Colonic mucosa (tissue), 4 donors: ENCODE measurements at regions not wholly inside any gene's neighbourhood (a gene's known extent, or its start where the extent isn't known, plus 50 kb on each side); places are given as distances from the start of the nearest gene placed in this dataset.

Experiments
- DNase-seq: peaks from one replicate; pipeline ENCODE4 v3.0.0-alpha.2; 2020
- H3K27ac ChIP-seq: fragments of 200-600 bp; one replicate; pipeline ENCODE4 v1.8.0; 2021
- H3K27me3 ChIP-seq: fragments of 200-600 bp; one replicate; pipeline ENCODE4 v1.8.0; 2021
- H3K36me3 ChIP-seq: fragments of 200-600 bp; one replicate; pipeline ENCODE4 v1.8.0; 2021
- H3K4me1 ChIP-seq: fragments of 200-600 bp; one replicate; pipeline ENCODE4 v1.8.0; 2021; ENCODE audit warnings: mild to moderate bottlenecking
- H3K4me3 ChIP-seq: fragments of 200-600 bp; one replicate; pipeline ENCODE4 v1.8.0; 2021
- H3K9ac ChIP-seq, 2 donors: one replicate each; pipeline ENCODE4 v1.7.0; 2013; ENCODE audit warnings: control low read depth in 2 of 2, low read depth in 2 of 2, low read length in 2 of 2
- H3K9me3 ChIP-seq: fragments of 200-600 bp; one replicate; pipeline ENCODE4 v1.8.0; 2021
- CTCF ChIP-seq: fragments of 200-600 bp; IDR thresholded peaks from one replicate; pipeline ENCODE4 v1.8.0; 2022; ENCODE audit warnings: antibody characterized with exemption, mild to moderate bottlenecking
- intact Hi-C: fragments of 100-400 bp; cut with DNase I; formaldehyde crosslinking; loops from one replicate; pipeline ENCODE4 v1.14.1; 2022
- donor health status: healthy.
- donor health status: DM: no; HTN: no; CAD: no.
- donor health status: DM: no; HTN: no; CAD: no.

GRCh38 chr2:129782633-129782990 is 196.9 kb upstream of the RAB6C start:
- Histone ChIP-seq H3K9ac (no peak overlapping the region), H3K4me1 (no peaks in the 10 kb centered on the region), H3K36me3 (no peaks in the 10 kb centered on the region), H3K4me3 (no peak overlapping the region), H3K9me3 (no peaks in the 10 kb centered on the region), H3K27ac (no peak overlapping the region), H3K27me3 (no peaks in the 10 kb centered on the region)
- no peak for TF ChIP-seq CTCF
- intact Hi-C loops = no loop called here
- DNase-seq = no peak

DNA sequence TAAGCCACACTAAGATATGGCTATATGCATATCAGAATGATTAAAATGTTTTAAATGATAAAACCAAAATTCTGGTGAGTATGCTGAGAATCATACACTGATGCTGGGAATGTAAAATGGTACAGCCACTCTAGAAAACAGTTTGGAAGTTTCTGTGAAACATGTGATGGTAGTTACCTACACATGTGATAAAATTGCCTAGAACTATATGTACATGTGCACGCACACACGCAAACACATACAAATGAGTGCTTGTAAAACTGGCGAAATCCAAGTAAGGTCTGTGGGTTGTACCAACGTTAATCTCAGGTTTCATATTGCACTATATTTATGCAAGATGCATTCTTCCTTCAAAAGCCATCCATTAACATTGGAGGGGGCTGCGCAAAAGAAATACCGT is 195.0 kb upstream of the RAB6C start:
- no peak overlapping the region for H3K9ac ChIP-seq
- H3K27me3 ChIP-seq = no peaks in the 10 kb centered on the region
- no peak for DNase-seq
- H3K9me3 ChIP-seq = no peaks in the 10 kb centered on the region
- H3K36me3 ChIP-seq = no peaks in the 10 kb centered on the region
- no peaks in the 10 kb centered on the region for H3K4me1 ChIP-seq
- intact Hi-C loops = no loop called here
- H3K27ac ChIP-seq = no peak overlapping the region
- no peak for TF ChIP-seq CTCF
- no peak overlapping the region for H3K4me3 ChIP-seq

GRCh38 chr2:129791712-129792111 is 187.8 kb upstream of the RAB6C start:
- intact Hi-C loops = no loop called here

DNA sequence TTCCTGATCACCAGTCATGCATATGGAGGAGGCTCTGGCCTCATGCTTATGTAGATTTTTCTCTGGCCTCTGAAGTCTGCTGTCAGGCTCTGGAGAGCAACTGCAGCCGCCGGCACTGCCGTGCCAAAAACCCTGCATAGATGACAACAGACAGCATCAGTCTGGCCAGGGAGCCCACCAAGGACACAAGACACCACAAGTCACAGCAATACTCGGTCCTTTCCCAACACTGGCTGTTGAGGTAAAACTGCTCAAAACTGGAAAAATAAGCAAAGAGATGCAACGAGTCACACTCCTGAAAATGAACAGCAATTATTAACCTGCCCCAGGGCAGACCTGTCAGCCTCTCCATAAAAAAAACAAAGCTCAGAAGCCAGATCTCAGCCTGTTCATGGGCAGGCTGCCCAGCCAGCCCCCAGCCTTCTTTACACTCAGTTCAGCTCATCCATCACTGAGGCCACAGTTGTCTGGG is 186.0 kb upstream of the RAB6C start:
- H3K36me3 ChIP-seq = no peaks in the 10 kb centered on the region
- intact Hi-C loops = no loop called here
- H3K9ac ChIP-seq = no peak overlapping the region
- no peak for DNase-seq
- H3K4me3 ChIP-seq = no peak overlapping the region
- no peaks in the 10 kb centered on the region for H3K4me1 ChIP-seq
- no peak overlapping the region for H3K27ac ChIP-seq
- no peak for TF ChIP-seq CTCF
- H3K9me3 ChIP-seq = no peaks in the 10 kb centered on the region
- no peaks in the 10 kb centered on the region for H3K27me3 ChIP-seq

More at GRCh38 chr2:129791712-129792111, 187.8 kb upstream of the RAB6C start:
- H3K9ac ChIP-seq = no peak overlapping the region
- H3K36me3 ChIP-seq = no peaks in the 10 kb centered on the region
- no peaks in the 10 kb centered on the region for H3K4me1 ChIP-seq
- no peak for DNase-seq
- no peak for TF ChIP-seq CTCF
- no peaks in the 10 kb centered on the region for H3K27me3 ChIP-seq
- H3K4me3 ChIP-seq = no peak overlapping the region
- H3K9me3 ChIP-seq = no peaks in the 10 kb centered on the region
- no peak overlapping the region for H3K27ac ChIP-seq

- intact Hi-C loops = no loop called here
- H3K4me1 ChIP-seq = no peaks in the 10 kb centered on the region
- H3K27ac ChIP-seq = no peak overlapping the region
- DNase-seq = no peak
- H3K36me3 ChIP-seq = no peaks in the 10 kb centered on the region
- H3K9ac ChIP-seq = no peak overlapping the region
- TF ChIP-seq CTCF = no peak
- H3K4me3 ChIP-seq = no peak overlapping the region
- no peaks in the 10 kb centered on the region for H3K27me3 ChIP-seq
- no peaks in the 10 kb centered on the region for H3K9me3 ChIP-seq
Observed at GRCh38 chr2:129794116-129794515, 185.3 kb upstream of the RAB6C start.

- intact Hi-C loops = no loop called here
- Histone ChIP-seq H3K4me3 (no peak overlapping the region), H3K9me3 (no peaks in the 10 kb centered on the region), H3K36me3 (no peaks in the 10 kb centered on the region), H3K27ac (no peak overlapping the region), H3K9ac (no peak overlapping the region), H3K27me3 (no peaks in the 10 kb centered on the region), H3K4me1 (no peaks in the 10 kb centered on the region)
- no peak for TF ChIP-seq CTCF
- no peak for DNase-seq
Observed at GRCh38 chr2:129794540-129794939, 184.9 kb upstream of the RAB6C start.
